HCT116 (cell line): ENCODE measurements at regions not wholly inside any gene's neighbourhood (a gene's known extent, or its start where the extent isn't known, plus 50 kb on each side); places are given as distances from the start of the nearest gene placed in this dataset.

Experiments used
- ATAC-seq: fragments of 200-7000 bp; cut with Tn5 transposase; 2 replicates; pipeline ENCODE4 v1.9.1; 2020; ENCODE audit warnings: mild to moderate bottlenecking, moderate library complexity
- BruUV-seq: library from RNA; stranded (reverse); fragments of 400-500 nt; replicated peaks from 2 replicates; lab custom pipeline; 2021; lab: Mats Ljungman, UMichigan
- CTCF ChIA-PET: fragments of 300-600 bp; sonication (Branson Sonifier 250); formaldehyde crosslinking; loops from one replicate; lab custom pipeline; 2021; ENCODE audit warnings: antibody characterized with exemption; lab: Charles Lee
- POLR2A ChIA-PET: fragments of 300-600, 350-600 bp; sonication (Branson Sonifier 250); formaldehyde crosslinking; loops from one replicate; lab custom pipeline; 2021; ENCODE audit warnings: antibody characterized with exemption; lab: Charles Lee
- RAD21 ChIA-PET, 2 experiments: fragments of 300-600 bp; sonication (Branson Sonifier 250); formaldehyde crosslinking; loops; one replicate each; lab custom pipeline; 2023; ENCODE audit warnings: low total read pairs in 2 of 2; ENCODE audit not compliant: uncharacterized antibody in 2 of 2, unreplicated experiment in 2 of 2, low non-redundant PET in 1 of 2; lab: Charles Lee
- DNase-seq: peaks from one replicate; pipeline ENCODE4 v3.0.0-alpha.2; 2010; ENCODE audit warnings: low read depth, low spot score
- H2AFZ ChIP-seq: fragments of 200-600 bp; shearing (Covaris generic), sonication (generic); 2 replicates; pipeline ENCODE4 v1.6.1; 2017; ENCODE audit warnings: low read depth, mixed run types, mixed read lengths, antibody characterized with exemption, low read length; ENCODE audit not compliant: poor library complexity, severe bottlenecking
- H3K27ac ChIP-seq: 2 replicates; pipeline ENCODE4 v1.5.1; 2012; ENCODE audit warnings: low read depth, low read length
- H3K27me3 ChIP-seq: fragments of 200-600 bp; sonication (generic); 2 replicates; pipeline ENCODE4 v1.6.1; 2016; ENCODE audit warnings: mixed run types, low read length, mixed read lengths; ENCODE audit not compliant: insufficient read depth
- H3K36me3 ChIP-seq, 2 experiments: fragments of 200-500 bp in 1 of 2; fragments of 200-600 bp in 1 of 2; sonication (Bioruptor generic) in 1 of 2; sonication (generic) in 1 of 2; 2 replicates each; pipeline versions ENCODE4 v1.5.1 to v1.6.1; 2014 to 2016; ENCODE audit warnings: low read length in 2 of 2, inconsistent platforms in 1 of 2, mixed read lengths in 1 of 2, mixed run types in 1 of 2; ENCODE audit not compliant: insufficient read depth in 2 of 2, control insufficient read depth in 1 of 2
- H3K4me1 ChIP-seq, 2 experiments: fragments of 200-600 bp in 1 of 2; sonication (generic) in 1 of 2; 2 replicates each; pipeline versions ENCODE4 v1.5.1 to v1.6.1; 2012 to 2017; ENCODE audit warnings: low read length in 2 of 2, inconsistent platforms in 1 of 2, mild to moderate bottlenecking in 1 of 2, mixed read lengths in 1 of 2, mixed run types in 1 of 2, moderate library complexity in 1 of 2; ENCODE audit not compliant: insufficient read depth in 2 of 2, control insufficient read depth in 1 of 2
- H3K4me2 ChIP-seq: fragments of 200-600 bp; sonication (generic); 2 replicates; pipeline ENCODE4 v1.6.1; 2017; ENCODE audit warnings: mixed run types, low read length, mixed read lengths
- H3K4me3 ChIP-seq, 2 experiments: fragments of 200-600 bp in 1 of 2; sonication (generic) in 1 of 2; replicated peaks in 1 of 2; 2 replicates each; pipeline ENCODE4 v1.5.1; 2011 to 2016; ENCODE audit warnings: low read length in 2 of 2, control low read depth in 1 of 2, low read depth in 1 of 2, mild to moderate bottlenecking in 1 of 2, mixed read lengths in 1 of 2, mixed run types in 1 of 2
- H3K79me2 ChIP-seq: fragments of 200-600 bp; sonication (generic); 2 replicates; pipeline ENCODE4 v1.6.1; 2017; ENCODE audit warnings: mild to moderate bottlenecking, mixed run types, low read length, moderate library complexity, mixed read lengths; ENCODE audit not compliant: insufficient read depth
- H3K9ac ChIP-seq: fragments of 200-600 bp; sonication (generic); 2 replicates; pipeline ENCODE4 v1.6.1; 2016; ENCODE audit warnings: low read length, mixed read lengths
- H3K9me2 ChIP-seq: fragments of 200-600 bp; sonication (generic), shearing (Covaris generic); 2 replicates; pipeline ENCODE4 v1.6.1; 2017; ENCODE audit warnings: mixed run types, mild to moderate bottlenecking, moderate library complexity; ENCODE audit not compliant: insufficient read depth
- H3K9me3 ChIP-seq, 2 experiments: fragments of 200-500 bp in 1 of 2; fragments of 200-600 bp in 1 of 2; sonication (Bioruptor generic) in 1 of 2; sonication (generic) in 1 of 2; 2 replicates each; pipeline ENCODE4 v1.6.1; 2014 to 2017; ENCODE audit warnings: low read length in 2 of 2, mixed read lengths in 2 of 2, inconsistent platforms in 1 of 2, low read depth in 1 of 2, mild to moderate bottlenecking in 1 of 2, mixed run types in 1 of 2, moderate library complexity in 1 of 2; ENCODE audit not compliant: control insufficient read depth in 1 of 2, insufficient read depth in 1 of 2
- H4K20me1 ChIP-seq: fragments of 200-600 bp; sonication (generic), shearing (Covaris generic); 2 replicates; pipeline ENCODE4 v1.6.1; 2017; ENCODE audit warnings: mixed run types, mild to moderate bottlenecking, moderate library complexity; ENCODE audit not compliant: insufficient read depth
- CBX3 ChIP-seq: IDR thresholded peaks from 2 replicates; pipeline ENCODE4 v1.6.1; 2012; ENCODE audit warnings: low read depth
- CEBPB ChIP-seq: IDR thresholded peaks from 2 replicates; pipeline ENCODE4 v1.6.1; 2012; ENCODE audit warnings: low read depth
- ELF1 ChIP-seq: IDR thresholded peaks from 2 replicates; pipeline ENCODE4 v1.6.1; 2012; ENCODE audit warnings: low read depth, borderline replicate concordance
- JUND ChIP-seq: IDR thresholded peaks from 2 replicates; pipeline ENCODE4 v1.6.1; 2012
- POLR2A ChIP-seq: IDR thresholded peaks from 2 replicates; pipeline ENCODE4 v1.7.0; 2011; ENCODE audit warnings: borderline replicate concordance; ENCODE audit not compliant: insufficient read depth, insufficient read length; ENCODE audit errors: extremely low read depth
- RAD21 ChIP-seq: IDR thresholded peaks from 2 replicates; pipeline ENCODE4 v1.6.1; 2012; ENCODE audit warnings: low read depth, mild to moderate bottlenecking
- SP1 ChIP-seq: IDR thresholded peaks from 2 replicates; pipeline ENCODE4 v1.6.1; 2012; ENCODE audit warnings: low read depth
- intact Hi-C: fragments of 100-400 bp; cut with micrococcal nuclease; formaldehyde crosslinking; loops from 2 replicates; pipeline ENCODE4 v1.10.0; 2022
- TF ChIP-seq, protein P1 (sequence below): IDR thresholded peaks from 2 replicates; pipeline ENCODE4 v1.6.1; 2011; ENCODE audit warnings: mild to moderate bottlenecking, low read length, moderate library complexity; ENCODE audit not compliant: insufficient replicate concordance; ENCODE audit errors: extremely low read depth
- TF ChIP-seq, protein P2 (sequence below): IDR thresholded peaks from 2 replicates; pipeline ENCODE4 v1.6.1; 2012
- TF ChIP-seq, protein P3 (sequence below): IDR thresholded peaks from 2 replicates; pipeline ENCODE4 v1.6.1; 2012; ENCODE audit warnings: low read depth

DNA sequence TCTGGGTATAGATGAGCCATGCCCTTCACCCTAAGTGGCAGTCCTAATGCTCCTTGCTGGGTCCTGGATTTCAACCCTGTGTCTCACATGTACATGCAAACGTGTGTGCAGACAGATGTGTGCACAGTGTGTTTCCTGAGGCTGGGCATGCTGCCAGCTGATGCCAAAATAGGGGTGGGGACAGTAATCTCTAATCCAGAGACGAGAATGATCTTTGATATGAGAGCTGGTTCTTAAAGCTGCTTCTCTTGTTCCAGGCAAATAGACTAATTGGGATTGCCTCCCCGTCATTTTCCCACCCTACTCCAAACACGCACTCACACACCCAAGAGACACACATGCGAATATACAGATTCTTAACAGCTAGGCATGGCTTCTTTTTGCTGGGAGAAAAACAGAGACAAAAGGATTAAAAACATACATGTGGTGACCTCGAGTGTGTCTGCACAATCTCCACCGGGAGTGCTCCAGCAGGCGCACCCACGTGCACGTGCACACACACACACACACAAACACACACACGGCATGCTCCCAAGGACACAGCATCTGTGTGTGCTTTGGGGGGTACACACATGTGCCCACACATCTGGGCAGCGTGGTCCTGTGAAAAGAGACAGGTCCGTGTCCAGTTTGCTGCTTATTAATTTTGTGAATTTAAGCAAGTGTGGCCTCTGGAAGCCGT lies 102.1 kb upstream of the ZBTB40 start:
- Histone ChIP-seq H4K20me1 (no peaks in the 10 kb centered on the region), H3K79me2 (no peaks in the 10 kb centered on the region), H3K9me3 (no peaks in the 10 kb centered on the region), H3K9ac (no peak overlapping the region), H3K9me2 (no peaks in the 10 kb centered on the region), H3K27ac (no peak overlapping the region), H3K36me3 (no peaks in the 10 kb centered on the region), H3K4me2 (no peak overlapping the region), H3K4me1 (no peaks in the 10 kb centered on the region), H3K27me3 (peaks cover 11% of the 10 kb centered on the region; the same call in 1 of the 2 replicates), H2AFZ (no peak overlapping the region), H3K4me3 (no peak overlapping the region)
- ATAC-seq (no peak), DNase-seq (no peak)
- RAD21 ChIA-PET, result no interaction called here
- intact Hi-C loops, result no loop called here
- BruUV-seq, result no TSS peak
- POLR2A ChIA-PET, result no interaction called here
- CTCF ChIA-PET, result no interaction called here
- no peak for TF ChIP-seq CEBPB
- no peak for TF ChIP-seq RAD21
- TF ChIP-seq, protein P1, sequence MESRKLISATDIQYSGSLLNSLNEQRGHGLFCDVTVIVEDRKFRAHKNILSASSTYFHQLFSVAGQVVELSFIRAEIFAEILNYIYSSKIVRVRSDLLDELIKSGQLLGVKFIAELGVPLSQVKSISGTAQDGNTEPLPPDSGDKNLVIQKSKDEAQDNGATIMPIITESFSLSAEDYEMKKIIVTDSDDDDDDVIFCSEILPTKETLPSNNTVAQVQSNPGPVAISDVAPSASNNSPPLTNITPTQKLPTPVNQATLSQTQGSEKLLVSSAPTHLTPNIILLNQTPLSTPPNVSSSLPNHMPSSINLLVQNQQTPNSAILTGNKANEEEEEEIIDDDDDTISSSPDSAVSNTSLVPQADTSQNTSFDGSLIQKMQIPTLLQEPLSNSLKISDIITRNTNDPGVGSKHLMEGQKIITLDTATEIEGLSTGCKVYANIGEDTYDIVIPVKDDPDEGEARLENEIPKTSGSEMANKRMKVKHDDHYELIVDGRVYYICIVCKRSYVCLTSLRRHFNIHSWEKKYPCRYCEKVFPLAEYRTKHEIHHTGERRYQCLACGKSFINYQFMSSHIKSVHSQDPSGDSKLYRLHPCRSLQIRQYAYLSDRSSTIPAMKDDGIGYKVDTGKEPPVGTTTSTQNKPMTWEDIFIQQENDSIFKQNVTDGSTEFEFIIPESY, result no peak
- TF ChIP-seq JUND, result no peak
- no peak for TF ChIP-seq POLR2A
- TF ChIP-seq, protein P2, sequence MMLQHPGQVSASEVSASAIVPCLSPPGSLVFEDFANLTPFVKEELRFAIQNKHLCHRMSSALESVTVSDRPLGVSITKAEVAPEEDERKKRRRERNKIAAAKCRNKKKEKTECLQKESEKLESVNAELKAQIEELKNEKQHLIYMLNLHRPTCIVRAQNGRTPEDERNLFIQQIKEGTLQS, result no peak
- no peak for TF ChIP-seq ELF1
- TF ChIP-seq SP1, result no peak
- TF ChIP-seq, protein P3, sequence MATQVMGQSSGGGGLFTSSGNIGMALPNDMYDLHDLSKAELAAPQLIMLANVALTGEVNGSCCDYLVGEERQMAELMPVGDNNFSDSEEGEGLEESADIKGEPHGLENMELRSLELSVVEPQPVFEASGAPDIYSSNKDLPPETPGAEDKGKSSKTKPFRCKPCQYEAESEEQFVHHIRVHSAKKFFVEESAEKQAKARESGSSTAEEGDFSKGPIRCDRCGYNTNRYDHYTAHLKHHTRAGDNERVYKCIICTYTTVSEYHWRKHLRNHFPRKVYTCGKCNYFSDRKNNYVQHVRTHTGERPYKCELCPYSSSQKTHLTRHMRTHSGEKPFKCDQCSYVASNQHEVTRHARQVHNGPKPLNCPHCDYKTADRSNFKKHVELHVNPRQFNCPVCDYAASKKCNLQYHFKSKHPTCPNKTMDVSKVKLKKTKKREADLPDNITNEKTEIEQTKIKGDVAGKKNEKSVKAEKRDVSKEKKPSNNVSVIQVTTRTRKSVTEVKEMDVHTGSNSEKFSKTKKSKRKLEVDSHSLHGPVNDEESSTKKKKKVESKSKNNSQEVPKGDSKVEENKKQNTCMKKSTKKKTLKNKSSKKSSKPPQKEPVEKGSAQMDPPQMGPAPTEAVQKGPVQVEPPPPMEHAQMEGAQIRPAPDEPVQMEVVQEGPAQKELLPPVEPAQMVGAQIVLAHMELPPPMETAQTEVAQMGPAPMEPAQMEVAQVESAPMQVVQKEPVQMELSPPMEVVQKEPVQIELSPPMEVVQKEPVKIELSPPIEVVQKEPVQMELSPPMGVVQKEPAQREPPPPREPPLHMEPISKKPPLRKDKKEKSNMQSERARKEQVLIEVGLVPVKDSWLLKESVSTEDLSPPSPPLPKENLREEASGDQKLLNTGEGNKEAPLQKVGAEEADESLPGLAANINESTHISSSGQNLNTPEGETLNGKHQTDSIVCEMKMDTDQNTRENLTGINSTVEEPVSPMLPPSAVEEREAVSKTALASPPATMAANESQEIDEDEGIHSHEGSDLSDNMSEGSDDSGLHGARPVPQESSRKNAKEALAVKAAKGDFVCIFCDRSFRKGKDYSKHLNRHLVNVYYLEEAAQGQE, result no peak
- TF ChIP-seq CBX3, result no peak
